ENCODE measurements at regions not wholly inside any gene's neighbourhood (a gene's known extent, or its start where the extent isn't known, plus 50 kb on each side); places are given as distances from the start of the nearest gene placed in this dataset.

DNA sequence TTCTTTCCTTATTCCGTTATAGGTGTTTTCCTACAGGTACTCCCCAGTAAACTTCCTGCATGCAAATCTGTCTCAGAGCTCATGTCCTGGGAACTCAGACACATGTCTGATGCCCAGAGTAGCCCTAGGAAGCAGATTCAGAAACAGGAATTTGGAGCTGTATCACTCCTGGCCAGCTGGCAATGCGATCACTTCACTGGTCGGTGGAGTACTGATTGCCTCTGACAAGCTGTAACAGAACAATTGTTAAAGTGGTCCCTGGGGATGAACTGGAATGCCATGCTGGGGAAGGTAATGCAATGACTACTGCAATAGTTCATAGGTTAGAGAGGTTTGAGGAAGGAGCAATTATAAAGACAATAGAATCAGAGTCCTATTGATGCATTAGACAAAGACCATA lies 131.6 kb upstream of the DOCK10 start:
- no peak overlapping the region for H3K27ac ChIP-seq (ENCODE audit: low read length)
- no peaks in the 10 kb centered on the region for H3K36me3 ChIP-seq (ENCODE audit: control insufficient read depth, insufficient read depth, low read length)
- ATAC-seq (no peak), DNase-seq (no peak)
- H3K4me3 Mint-ChIP-seq: no peak overlapping the region
- TF ChIP-seq, protein P1, sequence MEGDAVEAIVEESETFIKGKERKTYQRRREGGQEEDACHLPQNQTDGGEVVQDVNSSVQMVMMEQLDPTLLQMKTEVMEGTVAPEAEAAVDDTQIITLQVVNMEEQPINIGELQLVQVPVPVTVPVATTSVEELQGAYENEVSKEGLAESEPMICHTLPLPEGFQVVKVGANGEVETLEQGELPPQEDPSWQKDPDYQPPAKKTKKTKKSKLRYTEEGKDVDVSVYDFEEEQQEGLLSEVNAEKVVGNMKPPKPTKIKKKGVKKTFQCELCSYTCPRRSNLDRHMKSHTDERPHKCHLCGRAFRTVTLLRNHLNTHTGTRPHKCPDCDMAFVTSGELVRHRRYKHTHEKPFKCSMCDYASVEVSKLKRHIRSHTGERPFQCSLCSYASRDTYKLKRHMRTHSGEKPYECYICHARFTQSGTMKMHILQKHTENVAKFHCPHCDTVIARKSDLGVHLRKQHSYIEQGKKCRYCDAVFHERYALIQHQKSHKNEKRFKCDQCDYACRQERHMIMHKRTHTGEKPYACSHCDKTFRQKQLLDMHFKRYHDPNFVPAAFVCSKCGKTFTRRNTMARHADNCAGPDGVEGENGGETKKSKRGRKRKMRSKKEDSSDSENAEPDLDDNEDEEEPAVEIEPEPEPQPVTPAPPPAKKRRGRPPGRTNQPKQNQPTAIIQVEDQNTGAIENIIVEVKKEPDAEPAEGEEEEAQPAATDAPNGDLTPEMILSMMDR (IDR thresholded peaks at IDR 0.05): no peak
- H3K27ac Mint-ChIP-seq: no peak overlapping the region
- H3K27me3 ChIP-seq (ENCODE audit: control insufficient read depth, insufficient read depth, low read length): no peaks in the 10 kb centered on the region
- H3K9me3 ChIP-seq (ENCODE audit: control insufficient read depth, insufficient read depth, low read length): no peaks in the 10 kb centered on the region
- 92% methylated on average over 2 of the region's 3 CpGs for WGBS (ENCODE audit: insufficient coverage)
- no peaks in the 10 kb centered on the region for H3K9me3 Mint-ChIP-seq
- peaks cover 12 to 19% of the 10 kb centered on the region in 2 donors for H3K27me3 Mint-ChIP-seq (ENCODE audit: low read depth in 2 of 2)
- no peaks in the 10 kb centered on the region for H3K4me1 ChIP-seq (ENCODE audit: control insufficient read depth, insufficient read depth, low read length)
- H3K4me1 Mint-ChIP-seq: no peaks in the 10 kb centered on the region
- no peak overlapping the region for H3K4me3 ChIP-seq (ENCODE audit: low read length)
- intact Hi-C loops (cut with micrococcal nuclease): no loop called here
- H3K36me3 Mint-ChIP-seq: no peaks in the 10 kb centered on the region

DNA sequence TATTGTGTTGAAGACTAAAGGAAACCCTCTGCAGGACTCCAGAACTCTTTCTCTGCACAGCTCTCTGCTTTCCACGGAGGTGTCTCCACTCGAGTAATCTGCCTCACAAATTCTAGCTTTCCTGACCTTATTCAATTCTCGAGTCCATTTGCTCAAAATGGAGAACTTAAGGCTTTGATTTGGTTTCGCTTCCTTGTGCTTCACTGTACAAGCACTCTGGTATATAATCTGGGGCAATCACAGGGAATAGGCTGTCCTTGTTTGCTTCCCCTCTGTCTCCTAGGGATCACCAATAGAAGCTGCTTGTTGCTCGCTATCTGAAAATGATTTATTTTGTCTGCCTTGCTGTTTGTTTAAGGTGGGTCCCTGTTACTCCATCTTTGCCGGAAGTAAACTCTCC lies 129.1 kb upstream of the DOCK10 start:
- WGBS (ENCODE audit: insufficient coverage): 53% methylated on average over 4 of the region's 6 CpGs
- no peaks in the 10 kb centered on the region for H3K36me3 Mint-ChIP-seq
- intact Hi-C loops (cut with micrococcal nuclease): no loop called here
- no peak overlapping the region for H3K27ac Mint-ChIP-seq
- no peak overlapping the region for H3K4me3 ChIP-seq (ENCODE audit: low read length)
- H3K4me3 Mint-ChIP-seq: no peak overlapping the region
- H3K9me3 ChIP-seq (ENCODE audit: control insufficient read depth, insufficient read depth, low read length): no peaks in the 10 kb centered on the region
- H3K27ac ChIP-seq (ENCODE audit: low read length): no peak overlapping the region
- TF ChIP-seq, protein P1 (IDR thresholded peaks at IDR 0.05): no peak
- DNase-seq: no peak
- no peak for ATAC-seq
- no peaks in the 10 kb centered on the region for H3K4me1 ChIP-seq (ENCODE audit: control insufficient read depth, insufficient read depth, low read length)
- no peaks in the 10 kb centered on the region for H3K9me3 Mint-ChIP-seq
- H3K27me3 ChIP-seq (ENCODE audit: control insufficient read depth, insufficient read depth, low read length): no peaks in the 10 kb centered on the region
- no peaks in the 10 kb centered on the region for H3K4me1 Mint-ChIP-seq
- peaks cover 30 to 43% of the 10 kb centered on the region in 2 donors for H3K27me3 Mint-ChIP-seq (ENCODE audit: low read depth in 2 of 2)
- no peaks in the 10 kb centered on the region for H3K36me3 ChIP-seq (ENCODE audit: control insufficient read depth, insufficient read depth, low read length)

DNA sequence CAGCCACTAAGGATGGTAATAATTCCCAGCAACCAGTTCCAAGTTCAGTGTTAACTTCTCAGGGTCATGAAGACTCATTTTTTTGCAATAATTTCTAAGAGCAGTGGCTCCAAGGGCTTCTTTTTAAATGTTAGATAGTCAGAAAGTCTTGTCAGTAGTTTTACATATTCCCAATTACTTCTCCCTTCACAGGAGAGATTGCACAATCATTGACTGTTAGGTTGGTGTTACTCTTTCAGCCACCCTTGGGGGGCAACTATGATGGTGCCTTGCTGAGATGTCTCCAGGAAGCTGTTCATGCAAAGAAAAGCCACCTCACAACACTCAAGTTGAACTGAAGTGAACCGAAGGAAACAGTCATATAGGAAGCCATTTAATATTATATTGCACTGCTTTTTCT lies 127.9 kb upstream of the DOCK10 start:
- TF ChIP-seq, protein P1 (IDR thresholded peaks at IDR 0.05): no peak
- no CpG with 5 or more reads among the region's 1 CpG for WGBS (ENCODE audit: insufficient coverage)

DNA sequence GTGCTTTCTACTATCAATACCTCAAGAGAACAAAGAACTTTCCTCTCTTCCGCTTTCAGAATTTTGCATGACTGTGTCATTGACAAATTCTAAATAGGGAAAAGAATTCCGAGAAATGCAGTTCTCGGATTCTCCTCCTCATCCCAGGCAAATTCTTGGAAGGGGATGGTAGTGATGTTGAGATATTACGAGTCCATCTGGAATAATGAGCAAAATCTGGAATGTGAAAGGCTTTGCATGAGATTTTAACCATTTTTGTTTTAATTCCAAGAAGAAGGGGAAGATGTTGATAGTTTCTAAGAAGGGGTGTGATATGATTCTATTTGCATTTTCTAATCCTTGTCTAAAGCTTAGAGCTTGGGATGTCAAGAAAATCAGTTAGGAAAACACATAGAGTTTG lies 127.1 kb upstream of the DOCK10 start:
- DNase-seq (no peak), ATAC-seq (no peak)
- Mint-ChIP-seq H3K4me3 (no peak overlapping the region), H3K27me3 (ENCODE audit: low read depth in 2 of 2) (peaks cover 37 to 52% of the 10 kb centered on the region in 2 donors), H3K4me1 (peaks cover 0 to 4% of the 10 kb centered on the region in 2 donors), H3K27ac (no peak overlapping the region), H3K9me3 (no peaks in the 10 kb centered on the region), H3K36me3 (no peaks in the 10 kb centered on the region)
- Histone ChIP-seq H3K36me3 (ENCODE audit: control insufficient read depth, insufficient read depth, low read length) (no peaks in the 10 kb centered on the region), H3K27ac (ENCODE audit: low read length) (no peak overlapping the region), H3K9me3 (ENCODE audit: control insufficient read depth, insufficient read depth, low read length) (no peaks in the 10 kb centered on the region), H3K4me3 (ENCODE audit: low read length) (no peak overlapping the region), H3K4me1 (ENCODE audit: control insufficient read depth, insufficient read depth, low read length) (no peaks in the 10 kb centered on the region), H3K27me3 (ENCODE audit: control insufficient read depth, insufficient read depth, low read length) (no peaks in the 10 kb centered on the region)
- 75% methylated on average over 4 of the region's 4 CpGs for WGBS (ENCODE audit: insufficient coverage)
- TF ChIP-seq, protein P1 (IDR thresholded peaks at IDR 0.05): no peak
- intact Hi-C loops (cut with micrococcal nuclease): no loop called here

More for the DNA sequence above, 127.9 kb upstream of the DOCK10 start:
- Mint-ChIP-seq H3K36me3 (no peaks in the 10 kb centered on the region), H3K4me3 (no peak overlapping the region), H3K27me3 (ENCODE audit: low read depth in 2 of 2) (peaks cover 30 to 44% of the 10 kb centered on the region in 2 donors), H3K9me3 (no peaks in the 10 kb centered on the region), H3K4me1 (no peaks in the 10 kb centered on the region), H3K27ac (no peak overlapping the region)
- no peaks in the 10 kb centered on the region for H3K4me1 ChIP-seq (ENCODE audit: control insufficient read depth, insufficient read depth, low read length)
- ATAC-seq (no peak), DNase-seq (no peak)
- H3K9me3 ChIP-seq (ENCODE audit: control insufficient read depth, insufficient read depth, low read length): no peaks in the 10 kb centered on the region
- intact Hi-C loops (cut with micrococcal nuclease): no loop called here
- no peak overlapping the region for H3K4me3 ChIP-seq (ENCODE audit: low read length)
- no peak overlapping the region for H3K27ac ChIP-seq (ENCODE audit: low read length)
- H3K36me3 ChIP-seq (ENCODE audit: control insufficient read depth, insufficient read depth, low read length): no peaks in the 10 kb centered on the region
- no peaks in the 10 kb centered on the region for H3K27me3 ChIP-seq (ENCODE audit: control insufficient read depth, insufficient read depth, low read length)
